A673 (cell line): ENCODE measurements at regions not wholly inside any gene's neighbourhood (a gene's known extent, or its start where the extent isn't known, plus 50 kb on each side); places are given as distances from the start of the nearest gene placed in this dataset.

Source experiments
- BruUV-seq: library from RNA; stranded (reverse); fragments of 400-500 nt; replicated peaks from 2 replicates; lab custom pipeline; 2021; lab: Mats Ljungman, UMichigan
- CTCF ChIA-PET: fragments of 300-600 bp; sonication (Branson Sonifier 250); formaldehyde crosslinking; loops from one replicate; lab custom pipeline; 2022; ENCODE audit warnings: antibody characterized with exemption; lab: Charles Lee
- POLR2A ChIA-PET: fragments of 300-600 bp; sonication (Branson Sonifier 250); formaldehyde crosslinking; loops from one replicate; lab custom pipeline; 2022; ENCODE audit warnings: antibody characterized with exemption; ENCODE audit not compliant: low non-redundant PET; lab: Charles Lee
- DNase-seq: peaks from one replicate; pipeline ENCODE4 v3.0.0-alpha.2; 2015; ENCODE audit warnings: low spot score
- H3K27ac ChIP-seq: fragments of 200-600 bp; sonication (generic); 2 replicates; pipeline ENCODE4 v1.5.1; 2016; ENCODE audit warnings: mixed run types, low read depth, mild to moderate bottlenecking, mixed read lengths, antibody characterized with exemption, low read length; ENCODE audit not compliant: poor library complexity, severe bottlenecking
- H3K27me3 ChIP-seq: fragments of 200-600 bp; sonication (generic); replicated peaks from 2 replicates; pipeline ENCODE4 v1.6.1; 2017; ENCODE audit warnings: mixed run types, low read depth, mild to moderate bottlenecking, mixed read lengths, antibody characterized with exemption, low read length; ENCODE audit not compliant: insufficient read depth, poor library complexity
- H3K36me3 ChIP-seq: fragments of 200-600 bp; sonication (generic); 2 replicates; pipeline ENCODE4 v1.6.1; 2016; ENCODE audit warnings: mixed run types, mild to moderate bottlenecking, mixed read lengths, antibody characterized with exemption, low read length; ENCODE audit not compliant: insufficient read depth, poor library complexity, severe bottlenecking
- H3K4me1 ChIP-seq: fragments of 200-600 bp; sonication (generic); 2 replicates; pipeline ENCODE4 v1.6.1; 2017; ENCODE audit warnings: mixed run types, mild to moderate bottlenecking, mixed read lengths, antibody characterized with exemption, low read length; ENCODE audit not compliant: insufficient read depth, poor library complexity, severe bottlenecking
- H3K4me3 ChIP-seq: fragments of 200-600 bp; sonication (generic); 2 replicates; pipeline ENCODE4 v1.5.1; 2016; ENCODE audit warnings: low read depth, mixed run types, mild to moderate bottlenecking, mixed read lengths, low read length; ENCODE audit not compliant: poor library complexity, severe bottlenecking
- H3K9me3 ChIP-seq: fragments of 200-600 bp; sonication (generic); 2 replicates; pipeline ENCODE4 v1.6.1; 2016; ENCODE audit warnings: mixed run types, low read depth, mild to moderate bottlenecking, mixed read lengths, antibody characterized with exemption, low read length; ENCODE audit not compliant: poor library complexity, severe bottlenecking
- CTCF ChIP-seq: fragments of 300-800, 200-600 bp; sonication (generic); conservative IDR thresholded peaks from 2 replicates; pipeline ENCODE4 v1.5.1; 2017; ENCODE audit warnings: low read depth, mild to moderate bottlenecking, antibody characterized with exemption, low read length, moderate library complexity, mixed read lengths
- EZH2 ChIP-seq: fragments of 200-600 bp; sonication (generic); IDR thresholded peaks from 2 replicates; pipeline ENCODE4 v1.6.1; 2017; ENCODE audit warnings: borderline replicate concordance, low read depth, mild to moderate bottlenecking, mixed read lengths, antibody characterized with exemption, low read length; ENCODE audit not compliant: poor library complexity, severe bottlenecking
- intact Hi-C: fragments of 100-400 bp; cut with micrococcal nuclease; formaldehyde crosslinking; loops from one replicate; pipeline ENCODE4 v1.10.0; 2022; ENCODE audit not compliant: unreplicated experiment

- no TSS peak for BruUV-seq
- H3K27ac ChIP-seq: no peak overlapping the region
- TF ChIP-seq EZH2 (no peak), CTCF (no peak)
- H3K4me1 ChIP-seq: no peaks in the 10 kb centered on the region
- no peaks in the 10 kb centered on the region for H3K36me3 ChIP-seq
- intact Hi-C loops: no loop called here
- DNase-seq: no peak
- no peaks in the 10 kb centered on the region for H3K9me3 ChIP-seq
- H3K27me3 ChIP-seq: no peaks in the 10 kb centered on the region
- no peak overlapping the region for H3K4me3 ChIP-seq
- ChIA-PET POLR2A (no interaction called here), CTCF (no interaction called here)
These were observed 89.8 kb upstream of the MAP1LC3B2 start for GRCh38 chr12:116469344-116469743.

GRCh38 chr12:116471544-116471943 is 87.6 kb upstream of the MAP1LC3B2 start:
- no TSS peak for BruUV-seq
- no peak overlapping the region for H3K4me3 ChIP-seq
- POLR2A ChIA-PET: no interaction called here
- CTCF ChIA-PET: no interaction called here
- H3K36me3 ChIP-seq: no peaks in the 10 kb centered on the region
- DNase-seq: no peak
- no peak for TF ChIP-seq EZH2
- TF ChIP-seq CTCF: no peak
- no peaks in the 10 kb centered on the region for H3K27me3 ChIP-seq
- intact Hi-C loops: no loop called here
- H3K27ac ChIP-seq: no peak overlapping the region
- H3K9me3 ChIP-seq: peaks cover 4% of the 10 kb centered on the region
- no peaks in the 10 kb centered on the region for H3K4me1 ChIP-seq

- Histone ChIP-seq H3K9me3 (peaks cover 4% of the 10 kb centered on the region), H3K4me3 (no peak overlapping the region), H3K27ac (no peak overlapping the region), H3K4me1 (no peaks in the 10 kb centered on the region), H3K27me3 (no peaks in the 10 kb centered on the region), H3K36me3 (no peaks in the 10 kb centered on the region)
- intact Hi-C loops: no loop called here
- CTCF ChIA-PET: interaction anchor here (0.5 kb wide), 1 partner anchor 386 kb away, joined by 3 read pairs; no protein-coding TSS in a partner anchor
- BruUV-seq: no TSS peak
- POLR2A ChIA-PET: no interaction called here
- DNase-seq: no peak
- TF ChIP-seq CTCF: no peak
- TF ChIP-seq EZH2: no peak
These were observed 87.0 kb upstream of the MAP1LC3B2 start for GRCh38 chr12:116472193-116472592.
